WI38 (cell line): ENCODE measurements at regions not wholly inside any gene's neighbourhood (a gene's known extent, or its start where the extent isn't known, plus 50 kb on each side); places are given as distances from the start of the nearest gene placed in this dataset.
"Not testable (repeated sequence)": the region's sequence is repeated elsewhere in the genome, so short reads cannot be mapped to it uniquely, and the experiment has no call there.

Source experiments
- H3K4me3 ChIP-seq: 2 replicates; pipeline ENCODE4 v1.5.1; 2011; ENCODE audit warnings: low read depth, mild to moderate bottlenecking, control low read depth, low read length
- CTCF ChIP-seq: IDR thresholded peaks from 2 replicates; pipeline ENCODE4 v1.5.1; 2012; ENCODE audit warnings: low read depth, mild to moderate bottlenecking, control low read depth, low read length

- no peak for TF ChIP-seq CTCF
These were observed 90.0 kb upstream of the BNIP2 start for GRCh38 chr15:59779110-59779509.

GRCh38 chr15:59764775-59765174 is 75.7 kb upstream of the BNIP2 start:
- no peak overlapping the region for H3K4me3 ChIP-seq
- no peak for TF ChIP-seq CTCF

More at GRCh38 chr15:59779110-59779509, 90.0 kb upstream of the BNIP2 start:
- no peak overlapping the region for H3K4me3 ChIP-seq

GRCh38 chr15:59762558-59762957 is 73.4 kb upstream of the BNIP2 start:
- no peak for TF ChIP-seq CTCF
- no peak overlapping the region for H3K4me3 ChIP-seq

- H3K4me3 ChIP-seq, result not testable (repeated sequence)
These were observed 71.1 kb upstream of the BNIP2 start for GRCh38 chr15:59760256-59760655.

- no peak overlapping the region for H3K4me3 ChIP-seq
- no peak for TF ChIP-seq CTCF
These were observed 62.7 kb upstream of the BNIP2 start for GRCh38 chr15:59751552-59752413.

GRCh38 chr15:59746777-59747176 is 57.7 kb upstream of the BNIP2 start:
- H3K4me3 ChIP-seq, result no peak overlapping the region
- TF ChIP-seq CTCF, result no peak

- no peak overlapping the region for H3K4me3 ChIP-seq
- TF ChIP-seq CTCF, result no peak
These were observed 52.3 kb upstream of the BNIP2 start for GRCh38 chr15:59741274-59741906.
